Islet of Langerhans (tissue), 1 donor: ENCODE measurements at regions not wholly inside any gene's neighbourhood (a gene's known extent, or its start where the extent isn't known, plus 50 kb on each side); places are given as distances from the start of the nearest gene placed in this dataset.
"Not testable (repeated sequence)": the region's sequence is repeated elsewhere in the genome, so short reads cannot be mapped to it uniquely, and the experiment has no call there.

Experiments
- FAIRE-seq: peaks from one replicate; lab custom pipeline; 2011; peaks lifted over from hg19 to GRCh38; lab: Jason Lieb, UNC

- FAIRE-seq, result no peak
These were observed 332.2 kb upstream of the KIF2B start for GRCh38 chr17:53490447-53490968.

GRCh38 chr17:53483704-53484103 is 339.0 kb upstream of the KIF2B start:
- FAIRE-seq, result no peak

- no peak for FAIRE-seq
These were observed 347.7 kb upstream of the KIF2B start for GRCh38 chr17:53475002-53475401.

GRCh38 chr17:53472586-53472985 is 350.1 kb upstream of the KIF2B start:
- no peak for FAIRE-seq

- no peak for FAIRE-seq
These were observed 351.2 kb upstream of the KIF2B start for GRCh38 chr17:53471514-53471913.

- no peak for FAIRE-seq
These were observed 352.1 kb upstream of the KIF2B start for GRCh38 chr17:53470626-53471025.

GRCh38 chr17:53466733-53467132 is 356.0 kb upstream of the KIF2B start:
- no peak for FAIRE-seq

- not testable (repeated sequence) for FAIRE-seq
These were observed 358.3 kb upstream of the KIF2B start for GRCh38 chr17:53464396-53464795.

GRCh38 chr17:53463363-53463762 is 359.4 kb upstream of the KIF2B start:
- no peak for FAIRE-seq

- FAIRE-seq, result no peak
These were observed 360.3 kb upstream of the KIF2B start for GRCh38 chr17:53462393-53462811.

- FAIRE-seq, result not testable (repeated sequence)
These were observed 366.8 kb upstream of the KIF2B start for GRCh38 chr17:53455943-53456342.

- FAIRE-seq, result no peak
These were observed 368.4 kb upstream of the KIF2B start for GRCh38 chr17:53454337-53454736.

- no peak for FAIRE-seq
These were observed 373.4 kb upstream of the KIF2B start for GRCh38 chr17:53449324-53449723.

GRCh38 chr17:53428913-53429312 is 393.8 kb upstream of the KIF2B start:
- no peak for FAIRE-seq

GRCh38 chr17:53426505-53426904 is 396.2 kb upstream of the KIF2B start:
- no peak for FAIRE-seq

GRCh38 chr17:53420035-53420641 is 402.6 kb upstream of the KIF2B start:
- FAIRE-seq, result no peak

GRCh38 chr17:53409588-53409987 is 413.1 kb upstream of the KIF2B start:
- FAIRE-seq, result no peak

- no peak for FAIRE-seq
These were observed 415.8 kb upstream of the KIF2B start for GRCh38 chr17:53406907-53407306.

GRCh38 chr17:53391197-53391596 is 431.5 kb upstream of the KIF2B start:
- FAIRE-seq, result no peak

GRCh38 chr17:53390575-53390974 is 432.2 kb upstream of the KIF2B start:
- FAIRE-seq, result no peak

GRCh38 chr17:53387745-53388144 is 435.0 kb upstream of the KIF2B start:
- FAIRE-seq, result no peak

- FAIRE-seq, result no peak
These were observed 468.8 kb upstream of the KIF2B start for GRCh38 chr17:53353919-53354351.

GRCh38 chr17:53344778-53345177 is 477.9 kb upstream of the KIF2B start:
- FAIRE-seq, result no peak

GRCh38 chr17:53336281-53336680 is 486.4 kb upstream of the KIF2B start:
- FAIRE-seq, result no peak

GRCh38 chr17:53335443-53335842 is 487.3 kb upstream of the KIF2B start:
- no peak for FAIRE-seq
